ENCODE measurements at regions not wholly inside any gene's neighbourhood (a gene's known extent, or its start where the extent isn't known, plus 50 kb on each side); places are given as distances from the start of the nearest gene placed in this dataset.

- ATAC-seq (replicated peaks) = no peak
- Mint-ChIP-seq H3K27me3 (no peaks in the 10 kb centered on the region), H3K27ac (no peak overlapping the region), H3K4me3 (no peak overlapping the region), H3K36me3 (ENCODE audit: insufficient read depth) (no peaks in the 10 kb centered on the region), H3K4me1 (ENCODE audit: low read depth in 2 of 2) (no peaks in the 10 kb centered on the region), H3K9me3 (peaks cover 10 to 14% of the 10 kb centered on the region in 2 donors)
- DNase-seq = no peak
Observed at GRCh38 chr6:21898107-21898796, 304.7 kb downstream of the SOX4 start.

DNA sequence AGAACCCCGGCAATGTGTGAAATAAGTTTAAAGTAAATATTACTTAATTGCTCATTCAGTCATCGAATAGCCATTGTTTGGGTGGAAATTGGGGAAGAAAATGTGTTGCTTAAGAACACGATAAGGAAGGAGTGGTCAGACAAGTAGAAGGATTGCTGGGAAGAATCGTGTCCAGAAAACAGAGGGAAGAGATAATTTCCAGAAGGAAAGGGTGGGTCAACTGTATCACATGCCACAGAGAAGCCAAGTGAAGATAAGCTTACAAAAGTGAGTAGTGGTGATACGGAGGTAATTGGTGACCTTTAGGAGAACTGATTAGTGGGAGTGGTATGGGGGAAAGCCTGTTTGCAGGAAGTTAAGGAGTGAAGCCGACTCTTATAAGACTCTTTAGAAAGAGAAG lies 306.2 kb downstream of the SOX4 start:
- H3K27me3 Mint-ChIP-seq = no peaks in the 10 kb centered on the region
- no peak for DNase-seq
- ATAC-seq (replicated peaks) = no peak
- H3K27ac Mint-ChIP-seq = no peak overlapping the region
- H3K4me3 Mint-ChIP-seq = no peak overlapping the region
- no peaks in the 10 kb centered on the region for H3K36me3 Mint-ChIP-seq (ENCODE audit: insufficient read depth)
- H3K9me3 Mint-ChIP-seq = peaks cover 12 to 14% of the 10 kb centered on the region in 2 donors
- no peaks in the 10 kb centered on the region for H3K4me1 Mint-ChIP-seq (ENCODE audit: low read depth in 2 of 2)

DNA sequence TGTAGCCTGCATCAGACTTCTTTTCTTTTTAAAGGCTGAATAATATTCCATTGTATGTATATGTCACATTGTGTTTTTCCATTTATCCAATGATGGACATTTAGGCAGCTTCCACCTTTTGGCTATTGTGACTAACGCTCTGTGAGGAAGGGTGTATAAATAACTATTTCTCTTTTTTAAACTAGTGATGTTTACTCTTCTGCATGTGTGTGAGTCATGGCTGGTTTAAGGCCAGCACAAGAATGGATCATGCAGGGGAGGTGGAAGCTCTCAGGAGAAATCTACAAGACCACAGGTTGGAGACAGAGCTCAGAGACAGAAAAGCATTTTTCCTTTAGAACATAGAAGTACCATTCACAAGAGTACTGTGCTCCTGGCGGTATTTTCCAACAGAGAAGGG lies 307.2 kb downstream of the SOX4 start:
- Mint-ChIP-seq H3K4me1 (ENCODE audit: low read depth in 2 of 2) (no peaks in the 10 kb centered on the region), H3K9me3 (peaks cover 11 to 12% of the 10 kb centered on the region in 2 donors), H3K27ac (no peak overlapping the region), H3K36me3 (ENCODE audit: insufficient read depth) (no peaks in the 10 kb centered on the region), H3K27me3 (no peaks in the 10 kb centered on the region), H3K4me3 (no peak overlapping the region)
- ATAC-seq (replicated peaks) = no peak
- DNase-seq = no peak

- no peak for ATAC-seq (replicated peaks)
- Mint-ChIP-seq H3K27ac (no peak overlapping the region), H3K4me3 (no peak overlapping the region), H3K27me3 (no peaks in the 10 kb centered on the region), H3K9me3 (peaks cover 7 to 8% of the 10 kb centered on the region in 2 donors), H3K4me1 (ENCODE audit: low read depth in 2 of 2) (no peaks in the 10 kb centered on the region), H3K36me3 (ENCODE audit: insufficient read depth) (no peaks in the 10 kb centered on the region)
- DNase-seq = no peak
Observed at GRCh38 chr6:21902628-21903169, 309.1 kb downstream of the SOX4 start.

GRCh38 chr6:21905531-21905930 lies 312.0 kb downstream of the SOX4 start:
- H3K27me3 Mint-ChIP-seq = no peaks in the 10 kb centered on the region
- no peaks in the 10 kb centered on the region for H3K4me1 Mint-ChIP-seq (ENCODE audit: low read depth in 2 of 2)
- H3K36me3 Mint-ChIP-seq (ENCODE audit: insufficient read depth) = no peaks in the 10 kb centered on the region
- H3K9me3 Mint-ChIP-seq = peaks cover 0 to 4% of the 10 kb centered on the region in 2 donors
- no peak for DNase-seq
- ATAC-seq (replicated peaks) = no peak
- H3K4me3 Mint-ChIP-seq = no peak overlapping the region
- H3K27ac Mint-ChIP-seq = no peak overlapping the region

DNA sequence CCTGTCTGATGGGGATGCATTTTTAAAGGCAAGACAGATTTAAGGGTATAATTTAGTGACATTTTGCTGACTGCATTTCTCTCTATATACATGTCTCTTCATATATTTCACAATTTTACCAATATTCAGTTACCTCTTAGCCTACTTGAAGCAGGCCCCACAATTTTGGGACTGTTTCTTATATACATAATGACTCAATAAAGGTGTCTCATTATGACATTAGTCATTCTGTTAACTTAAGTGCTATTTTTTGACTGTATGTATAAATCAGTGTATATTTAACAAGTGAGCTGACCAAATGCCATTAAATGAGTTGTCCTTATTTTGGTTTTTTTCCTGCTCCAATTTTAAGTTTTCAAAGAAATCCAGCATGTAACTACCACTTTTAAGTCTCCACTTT lies 313.3 kb downstream of the SOX4 start:
- Mint-ChIP-seq H3K27ac (no peak overlapping the region), H3K4me1 (ENCODE audit: low read depth in 2 of 2) (no peaks in the 10 kb centered on the region), H3K27me3 (no peaks in the 10 kb centered on the region), H3K36me3 (ENCODE audit: insufficient read depth) (no peaks in the 10 kb centered on the region), H3K9me3 (peaks cover 0 to 4% of the 10 kb centered on the region in 2 donors), H3K4me3 (no peak overlapping the region)
- ATAC-seq (replicated peaks) (no peak), DNase-seq (no peak)

DNA sequence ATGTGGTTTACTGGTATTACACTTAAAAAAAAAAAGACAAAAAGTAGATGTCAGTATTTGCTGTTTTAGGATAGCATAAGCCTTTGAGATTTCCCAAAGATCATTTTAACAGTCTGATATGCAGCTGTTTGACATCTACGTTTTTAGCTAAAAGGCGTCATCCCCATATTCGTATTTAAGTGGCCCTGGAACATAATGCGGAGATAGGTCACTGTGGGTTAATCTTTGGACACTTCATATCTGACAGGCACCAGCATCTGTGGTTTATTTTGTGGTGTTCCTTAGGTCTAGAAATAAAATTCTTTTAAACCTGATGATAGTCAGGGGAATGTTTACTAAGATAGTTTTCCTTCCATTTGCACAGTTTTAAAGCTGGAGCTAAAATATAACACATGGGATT lies 313.7 kb downstream of the SOX4 start:
- H3K36me3 Mint-ChIP-seq (ENCODE audit: insufficient read depth) = no peaks in the 10 kb centered on the region
- H3K27me3 Mint-ChIP-seq = no peaks in the 10 kb centered on the region
- H3K9me3 Mint-ChIP-seq = peaks cover 0 to 4% of the 10 kb centered on the region in 2 donors
- ATAC-seq (replicated peaks) (no peak), DNase-seq (no peak)
- H3K27ac Mint-ChIP-seq = no peak overlapping the region
- no peak overlapping the region for H3K4me3 Mint-ChIP-seq
- no peaks in the 10 kb centered on the region for H3K4me1 Mint-ChIP-seq (ENCODE audit: low read depth in 2 of 2)

DNA sequence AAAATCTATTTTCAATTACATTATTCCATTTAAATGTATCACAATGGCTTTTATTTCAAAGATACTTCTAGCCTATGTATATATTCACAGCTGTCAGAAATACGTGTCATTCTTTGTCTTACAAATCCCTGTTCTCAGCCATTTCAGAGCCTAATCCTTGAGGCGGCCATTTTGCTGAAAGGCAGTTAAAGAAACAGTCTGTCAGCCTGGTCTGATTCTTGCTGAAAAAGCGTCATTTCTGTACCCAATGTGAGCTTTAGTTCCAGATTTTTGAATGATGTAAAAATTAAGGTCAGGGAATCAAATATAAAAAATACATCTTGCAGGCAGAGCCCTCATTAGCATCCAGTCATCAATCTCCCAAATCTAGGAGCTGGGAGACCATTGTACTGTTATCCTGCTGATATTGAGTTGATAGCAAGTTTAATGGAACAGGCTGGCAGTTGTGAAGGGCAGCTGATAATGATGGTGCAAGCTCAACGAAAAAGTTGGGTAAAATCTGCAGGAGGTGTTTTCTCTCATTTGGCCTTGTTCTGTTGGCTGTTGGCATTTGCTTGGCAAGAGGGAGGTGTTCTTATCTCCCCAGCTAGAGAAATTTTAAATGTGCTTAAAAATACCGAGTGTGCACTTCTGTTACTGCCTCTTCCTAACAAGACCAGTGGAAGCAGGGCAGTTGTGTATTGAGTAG lies 314.8 kb downstream of the SOX4 start:
- H3K4me3 Mint-ChIP-seq = no peak overlapping the region

DNA sequence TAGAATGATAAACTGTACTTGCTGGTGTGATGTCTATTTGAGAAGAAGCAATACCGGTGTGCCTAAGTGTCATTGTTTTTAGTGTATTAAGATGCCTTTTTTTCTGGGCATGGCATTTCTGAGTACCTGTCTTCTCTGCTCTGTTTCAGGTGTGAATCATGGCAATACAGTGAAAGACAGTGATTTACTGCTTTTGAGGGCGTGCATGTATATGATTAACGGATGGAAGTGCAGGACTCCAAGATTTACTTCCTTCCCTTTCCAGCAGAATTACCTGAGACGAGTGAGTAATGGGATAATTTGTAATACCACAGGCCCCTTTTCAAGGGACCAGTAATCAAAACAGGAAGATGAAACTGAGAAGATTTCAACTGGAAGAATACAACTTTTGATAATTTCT lies 315.8 kb downstream of the SOX4 start:
- H3K4me1 Mint-ChIP-seq (ENCODE audit: low read depth in 2 of 2) = no peaks in the 10 kb centered on the region
- DNase-seq (no peak), ATAC-seq (replicated peaks) (no peak)
- H3K27me3 Mint-ChIP-seq = no peaks in the 10 kb centered on the region
- no peak overlapping the region for H3K4me3 Mint-ChIP-seq
- no peaks in the 10 kb centered on the region for H3K9me3 Mint-ChIP-seq
- no peak overlapping the region for H3K27ac Mint-ChIP-seq
- no peaks in the 10 kb centered on the region for H3K36me3 Mint-ChIP-seq (ENCODE audit: insufficient read depth)

More for the DNA sequence above, 314.8 kb downstream of the SOX4 start:
- Mint-ChIP-seq H3K27me3 (no peaks in the 10 kb centered on the region), H3K9me3 (peaks cover 0 to 4% of the 10 kb centered on the region in 2 donors), H3K36me3 (ENCODE audit: insufficient read depth) (no peaks in the 10 kb centered on the region), H3K4me1 (ENCODE audit: low read depth in 2 of 2) (no peaks in the 10 kb centered on the region), H3K27ac (no peak overlapping the region)
- no peak for ATAC-seq (replicated peaks)
- DNase-seq = no peak

GRCh38 chr6:21911208-21911607 lies 317.7 kb downstream of the SOX4 start:
- Mint-ChIP-seq H3K4me3 (no peak overlapping the region), H3K4me1 (ENCODE audit: low read depth in 2 of 2) (peaks cover 0 to 4% of the 10 kb centered on the region in 2 donors), H3K9me3 (no peaks in the 10 kb centered on the region), H3K27ac (no peak overlapping the region), H3K36me3 (ENCODE audit: insufficient read depth) (no peaks in the 10 kb centered on the region), H3K27me3 (no peaks in the 10 kb centered on the region)
- DNase-seq (no peak), ATAC-seq (replicated peaks) (no peak)

DNA sequence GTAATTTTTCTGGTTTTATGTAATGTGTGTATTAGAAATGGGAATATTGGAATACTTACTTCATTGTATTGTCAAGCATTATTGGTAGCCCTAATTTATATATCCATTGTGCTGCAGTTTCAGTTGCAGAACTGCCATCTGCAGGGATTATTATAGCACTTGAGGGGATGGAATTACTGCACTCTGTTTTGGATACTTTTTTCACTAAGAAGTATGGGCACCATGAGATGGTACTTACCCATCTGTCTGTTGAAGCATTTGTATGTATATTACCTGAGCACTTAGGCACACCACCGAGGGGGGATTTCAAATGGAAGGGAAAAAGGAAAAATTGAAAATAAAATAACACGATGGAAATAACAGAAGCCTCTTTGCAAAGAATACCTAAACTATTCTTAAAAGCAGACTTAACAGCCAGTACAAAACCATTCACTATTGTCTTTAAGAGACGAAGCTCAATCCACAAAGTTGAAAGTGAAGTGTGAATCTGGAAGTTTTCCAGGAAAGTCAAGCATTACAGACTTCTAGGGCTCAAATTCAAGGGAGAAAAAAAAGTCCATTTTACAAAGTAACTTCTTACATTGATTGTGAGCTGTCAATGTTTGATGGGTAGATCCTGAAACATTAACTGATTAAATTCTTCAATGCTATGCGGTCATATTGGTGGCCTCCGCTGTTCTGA lies 318.7 kb downstream of the SOX4 start:
- Mint-ChIP-seq H3K9me3 (no peaks in the 10 kb centered on the region), H3K36me3 (ENCODE audit: insufficient read depth) (no peaks in the 10 kb centered on the region), H3K4me3 (no peak overlapping the region), H3K4me1 (ENCODE audit: low read depth in 2 of 2) (peaks cover 0 to 4% of the 10 kb centered on the region in 2 donors), H3K27me3 (no peaks in the 10 kb centered on the region), H3K27ac (no peak overlapping the region)
- no peak for ATAC-seq (replicated peaks)
- DNase-seq = no peak

- H3K27ac Mint-ChIP-seq = no peak overlapping the region
- no peaks in the 10 kb centered on the region for H3K27me3 Mint-ChIP-seq
- H3K36me3 Mint-ChIP-seq (ENCODE audit: insufficient read depth) = no peaks in the 10 kb centered on the region
- peaks cover 0 to 4% of the 10 kb centered on the region in 2 donors for H3K4me1 Mint-ChIP-seq (ENCODE audit: low read depth in 2 of 2)
- H3K4me3 Mint-ChIP-seq = no peak overlapping the region
- DNase-seq (no peak), ATAC-seq (replicated peaks) (no peak)
- peaks cover 0 to 3% of the 10 kb centered on the region in 2 donors for H3K9me3 Mint-ChIP-seq
Observed at GRCh38 chr6:21914121-21914973, 320.8 kb downstream of the SOX4 start.

DNA sequence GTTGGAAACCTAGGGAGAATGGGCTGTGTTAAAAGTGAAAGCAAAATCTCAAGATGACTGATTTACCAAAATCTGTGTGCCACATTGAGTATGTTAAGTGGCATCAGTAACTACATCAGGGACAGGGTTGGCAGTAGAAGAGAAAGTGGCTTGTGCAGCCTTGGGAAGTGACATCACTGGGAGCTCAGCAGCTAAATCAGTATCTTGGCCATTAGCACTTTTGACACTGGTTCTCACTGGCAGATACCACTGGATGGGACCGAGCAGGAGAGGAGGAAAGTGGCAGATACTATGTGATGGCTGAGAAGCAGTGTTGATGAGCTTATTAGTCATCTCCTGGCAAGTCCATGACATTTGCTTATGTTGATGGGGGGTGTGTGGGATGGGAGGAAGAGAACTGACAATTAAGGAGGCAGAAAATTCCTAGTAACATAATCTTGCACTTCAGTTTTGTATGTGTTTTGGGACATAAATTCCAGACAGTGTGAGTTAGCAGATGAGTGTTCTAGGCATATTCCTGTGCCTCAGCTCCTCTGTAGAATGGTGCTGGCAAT lies 322.2 kb downstream of the SOX4 start:
- Mint-ChIP-seq H3K9me3 (peaks cover 0 to 3% of the 10 kb centered on the region in 2 donors), H3K27ac (no peak overlapping the region), H3K4me1 (ENCODE audit: low read depth in 2 of 2) (peaks cover 0 to 4% of the 10 kb centered on the region in 2 donors), H3K27me3 (no peaks in the 10 kb centered on the region), H3K4me3 (no peak overlapping the region), H3K36me3 (ENCODE audit: insufficient read depth) (no peaks in the 10 kb centered on the region)
- ATAC-seq (replicated peaks) (no peak), DNase-seq (no peak)
